ENCODE measurements at regions not wholly inside any gene's neighbourhood (a gene's known extent, or its start where the extent isn't known, plus 50 kb on each side); places are given as distances from the start of the nearest gene placed in this dataset.

DNA sequence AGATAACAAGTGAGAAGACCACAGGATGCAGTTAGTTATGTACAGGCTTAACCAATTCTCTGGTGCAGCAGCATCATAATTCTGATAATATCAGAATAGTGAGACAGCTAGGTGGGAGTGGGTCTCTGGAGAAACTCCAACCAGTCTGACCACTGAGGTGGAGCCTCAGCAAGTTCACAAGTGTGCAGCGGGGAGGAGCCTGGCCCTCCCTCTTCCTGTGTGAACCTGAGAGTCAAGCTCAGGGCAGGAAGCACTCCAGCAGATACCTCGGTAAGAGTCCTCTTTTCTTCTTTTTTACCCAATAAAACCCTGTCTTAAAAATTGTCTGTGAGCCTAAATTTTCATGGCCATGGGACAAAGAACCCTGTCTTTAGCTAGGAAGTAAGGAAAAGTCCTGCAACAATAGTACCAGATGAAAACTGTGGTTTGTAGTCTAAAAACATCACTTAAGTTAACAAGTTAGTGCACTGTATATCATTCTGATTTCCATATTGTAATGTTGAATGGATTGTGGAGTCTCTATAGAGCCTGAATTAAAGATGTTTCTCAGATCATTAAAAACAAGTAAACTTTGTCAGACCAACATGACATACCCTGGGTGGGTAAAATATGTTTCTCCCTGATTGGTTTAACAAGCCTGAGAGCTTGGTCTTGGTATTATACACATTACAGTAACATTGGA, 370.8 kb downstream of the TMEM182 start:
- WGBS, result 75% methylated on average over 2 of the region's 2 CpGs

DNA sequence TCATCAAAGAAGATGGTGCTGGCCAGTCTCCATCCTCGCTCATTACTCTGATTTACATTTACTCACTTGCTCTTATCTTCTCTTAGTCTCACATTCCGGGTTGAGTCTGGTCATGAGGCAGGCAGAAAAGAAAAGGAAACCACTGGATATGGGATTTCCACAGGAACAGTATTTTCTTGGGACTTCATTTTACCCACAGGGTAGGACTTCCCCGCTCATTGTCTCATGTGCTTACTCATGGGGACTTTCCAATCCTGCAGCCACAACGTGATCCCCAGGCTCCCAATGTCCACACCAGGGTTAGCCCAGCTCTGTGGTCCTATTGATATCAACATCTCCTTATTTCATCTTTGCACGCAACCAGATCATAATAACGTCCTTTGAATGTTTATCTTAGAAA, 373.8 kb downstream of the TMEM182 start:
- 74% methylated on average over 6 of the region's 6 CpGs for WGBS
- H3K27ac ChIP-seq (replicated peaks in 1 of 4), result no peak overlapping the region
- DNase-seq (ENCODE audit: extremely low spot score), result no peak
- no peaks in the 10 kb centered on the region for H3K9me3 ChIP-seq
- no peaks in the 10 kb centered on the region for H3K4me1 ChIP-seq
- intact Hi-C loops (cut with DNase I), result no loop called here
- no peak overlapping the region for H3K4me3 ChIP-seq
- TF ChIP-seq, protein P1, sequence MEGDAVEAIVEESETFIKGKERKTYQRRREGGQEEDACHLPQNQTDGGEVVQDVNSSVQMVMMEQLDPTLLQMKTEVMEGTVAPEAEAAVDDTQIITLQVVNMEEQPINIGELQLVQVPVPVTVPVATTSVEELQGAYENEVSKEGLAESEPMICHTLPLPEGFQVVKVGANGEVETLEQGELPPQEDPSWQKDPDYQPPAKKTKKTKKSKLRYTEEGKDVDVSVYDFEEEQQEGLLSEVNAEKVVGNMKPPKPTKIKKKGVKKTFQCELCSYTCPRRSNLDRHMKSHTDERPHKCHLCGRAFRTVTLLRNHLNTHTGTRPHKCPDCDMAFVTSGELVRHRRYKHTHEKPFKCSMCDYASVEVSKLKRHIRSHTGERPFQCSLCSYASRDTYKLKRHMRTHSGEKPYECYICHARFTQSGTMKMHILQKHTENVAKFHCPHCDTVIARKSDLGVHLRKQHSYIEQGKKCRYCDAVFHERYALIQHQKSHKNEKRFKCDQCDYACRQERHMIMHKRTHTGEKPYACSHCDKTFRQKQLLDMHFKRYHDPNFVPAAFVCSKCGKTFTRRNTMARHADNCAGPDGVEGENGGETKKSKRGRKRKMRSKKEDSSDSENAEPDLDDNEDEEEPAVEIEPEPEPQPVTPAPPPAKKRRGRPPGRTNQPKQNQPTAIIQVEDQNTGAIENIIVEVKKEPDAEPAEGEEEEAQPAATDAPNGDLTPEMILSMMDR (IDR thresholded peaks at IDR 0.05), result no peak
- TF ChIP-seq POLR2A (IDR thresholded peaks at IDR 0.05; ENCODE audit: low read depth) (no peak), POLR2AphosphoS5 (IDR thresholded peaks at IDR 0.05) (no peak), EP300 (IDR thresholded peaks at IDR 0.05) (no peak)
- H3K36me3 ChIP-seq, result no peaks in the 10 kb centered on the region
- H3K27me3 ChIP-seq, result no peaks in the 10 kb centered on the region

More for the DNA sequence above, 370.8 kb downstream of the TMEM182 start:
- Histone ChIP-seq H3K27me3 (no peaks in the 10 kb centered on the region), H3K27ac (replicated peaks in 1 of 4) (no peak overlapping the region), H3K4me3 (no peak overlapping the region), H3K4me1 (no peaks in the 10 kb centered on the region), H3K36me3 (no peaks in the 10 kb centered on the region), H3K9me3 (no peaks in the 10 kb centered on the region)
- TF ChIP-seq POLR2AphosphoS5 (IDR thresholded peaks at IDR 0.05) (no peak), POLR2A (IDR thresholded peaks at IDR 0.05; ENCODE audit: low read depth) (no peak), EP300 (IDR thresholded peaks at IDR 0.05) (no peak)
- TF ChIP-seq, protein P1 (IDR thresholded peaks at IDR 0.05), result no peak
- intact Hi-C loops (cut with DNase I), result no loop called here
- no peak for DNase-seq (ENCODE audit: extremely low spot score)

DNA sequence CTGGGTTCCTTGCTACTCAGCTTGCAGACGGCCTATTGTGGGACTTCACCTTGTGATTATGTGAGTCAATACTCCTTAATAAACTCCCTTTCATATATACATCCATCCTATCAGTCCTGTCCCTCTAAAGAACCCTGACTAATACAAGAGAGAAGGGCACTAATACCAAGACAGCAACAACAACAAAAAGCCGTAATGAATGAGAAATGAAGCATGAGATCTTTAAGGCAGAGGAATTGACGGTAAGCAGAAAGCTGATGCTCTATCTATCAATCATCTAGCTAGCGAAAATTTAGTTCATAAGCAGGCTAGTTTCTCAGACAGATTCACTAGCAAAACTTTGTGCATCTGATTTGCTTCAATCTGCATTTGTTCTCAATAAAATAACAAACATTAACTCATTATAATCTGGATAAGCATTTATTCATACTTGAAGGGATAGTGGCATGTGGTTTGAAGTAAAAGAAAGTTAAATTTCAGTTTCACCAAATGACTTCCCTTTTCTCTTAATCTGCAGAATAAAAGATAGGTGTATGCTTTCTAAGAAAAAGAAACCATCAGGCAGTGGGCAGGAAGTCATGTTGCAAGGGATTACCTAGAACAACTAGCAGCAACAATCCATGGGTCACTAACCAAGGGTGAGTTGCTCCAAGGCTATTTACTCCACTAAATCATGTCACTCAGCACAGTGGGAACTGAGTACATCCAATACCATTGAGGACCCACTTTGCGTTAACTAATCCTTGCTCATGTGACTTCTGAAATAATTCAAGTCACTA, 376.5 kb downstream of the TMEM182 start:
- H3K27me3 ChIP-seq, result no peaks in the 10 kb centered on the region

DNA sequence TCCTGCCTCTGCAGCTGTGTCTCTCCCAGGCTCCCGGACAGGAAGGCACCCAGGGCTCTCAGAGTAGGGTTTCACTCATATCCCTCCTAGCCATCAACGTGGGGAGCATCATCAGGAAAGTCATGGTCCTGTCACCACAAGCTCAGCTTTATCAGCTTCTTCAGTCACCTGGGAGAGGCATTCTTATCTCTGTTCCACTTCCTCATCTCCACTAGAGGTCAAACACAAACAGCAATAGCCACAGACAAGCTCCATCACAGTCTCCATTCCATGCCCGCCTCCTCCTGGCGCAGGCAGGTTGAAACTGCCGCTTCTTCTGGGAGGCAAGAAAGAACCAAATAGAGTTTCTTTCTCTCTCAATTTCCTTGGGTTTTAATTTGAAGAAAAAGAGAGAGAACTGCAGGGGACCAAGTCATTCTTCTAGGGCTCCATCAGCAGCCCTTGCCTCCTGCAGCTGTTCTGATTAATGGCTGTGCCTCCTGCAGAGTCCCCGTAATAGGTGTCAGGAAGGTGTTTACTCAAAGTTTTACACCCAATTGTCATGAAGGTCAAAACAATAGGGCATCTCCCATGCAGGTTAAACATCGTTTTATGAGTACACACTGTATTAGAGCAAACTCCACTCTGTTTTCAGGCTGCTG, 377.9 kb downstream of the TMEM182 start:
- Histone ChIP-seq H3K27me3 (no peaks in the 10 kb centered on the region), H3K9me3 (no peaks in the 10 kb centered on the region), H3K27ac (replicated peaks in 1 of 4) (no peak overlapping the region), H3K4me1 (no peaks in the 10 kb centered on the region), H3K4me3 (no peak overlapping the region), H3K36me3 (no peaks in the 10 kb centered on the region)
- WGBS, result 68% methylated on average over 7 of the region's 7 CpGs
- DNase-seq (ENCODE audit: extremely low spot score), result no peak
- TF ChIP-seq POLR2AphosphoS5 (IDR thresholded peaks at IDR 0.05), result no peak
- TF ChIP-seq POLR2A (IDR thresholded peaks at IDR 0.05; ENCODE audit: low read depth), result no peak
- TF ChIP-seq, protein P1 (IDR thresholded peaks at IDR 0.05), result no peak
- no peak for TF ChIP-seq EP300 (IDR thresholded peaks at IDR 0.05)
- intact Hi-C loops (cut with DNase I), result no loop called here

More for the DNA sequence above, 376.5 kb downstream of the TMEM182 start:
- Histone ChIP-seq H3K4me1 (no peaks in the 10 kb centered on the region), H3K4me3 (no peak overlapping the region), H3K36me3 (no peaks in the 10 kb centered on the region), H3K9me3 (no peaks in the 10 kb centered on the region), H3K27ac (replicated peaks in 1 of 4) (no peak overlapping the region)
- intact Hi-C loops (cut with DNase I), result no loop called here
- 82% methylated on average over 5 of the region's 5 CpGs for WGBS
- no peak for DNase-seq (ENCODE audit: extremely low spot score)
- TF ChIP-seq, protein P1 (IDR thresholded peaks at IDR 0.05), result no peak
- TF ChIP-seq POLR2AphosphoS5 (IDR thresholded peaks at IDR 0.05), result no peak
- TF ChIP-seq EP300 (IDR thresholded peaks at IDR 0.05), result no peak
- TF ChIP-seq POLR2A (IDR thresholded peaks at IDR 0.05; ENCODE audit: low read depth), result no peak
